ENCODE measurements at regions not wholly inside any gene's neighbourhood (a gene's known extent, or its start where the extent isn't known, plus 50 kb on each side); places are given as distances from the start of the nearest gene placed in this dataset.

- H3K4me1 ChIP-seq: no peaks in the 10 kb centered on the region; the same call in 1 of the 2 replicates
- Mint-ChIP-seq H3K27me3 (ENCODE audit: insufficient read depth, unreplicated experiment) (no peaks in the 10 kb centered on the region), H3K27ac (ENCODE audit: unreplicated experiment) (no peak overlapping the region), H3K36me3 (ENCODE audit: insufficient read depth, unreplicated experiment) (no peaks in the 10 kb centered on the region), H3K9me3 (ENCODE audit: unreplicated experiment) (no peaks in the 10 kb centered on the region), H3K4me3 (ENCODE audit: unreplicated experiment) (no peak overlapping the region), H3K4me1 (ENCODE audit: low read depth, unreplicated experiment) (peaks cover 34% of the 10 kb centered on the region)
- H3K36me3 ChIP-seq (ENCODE audit: control insufficient read depth, insufficient read depth, low read length): no peaks in the 10 kb centered on the region
- H3K27me3 ChIP-seq (replicated peaks; ENCODE audit: control insufficient read depth, insufficient read depth, low read length): no peaks in the 10 kb centered on the region
- no peak for DNase-seq
- ChIA-PET POLR2A (no interaction called here), CTCF (no interaction called here)
- no peaks in the 10 kb centered on the region for H3K9me3 ChIP-seq
- intact Hi-C loops (cut with micrococcal nuclease; ENCODE audit: unreplicated experiment): no loop called here
- TF ChIP-seq CTCF (IDR thresholded peaks at IDR 0.05; ENCODE audit: insufficient read depth in 1 of 2, low read depth in 1 of 2, low read length in 1 of 2, severe bottlenecking in 1 of 2, unreplicated experiment in 1 of 2): no peak
- H3K4me3 ChIP-seq (ENCODE audit: low read depth, low read length): no peak overlapping the region
- no TSS peak for BruUV-seq (replicated peaks)
These were observed 108.3 kb downstream of the IL20RB start for GRCh38 chr3:137066092-137066491.

GRCh38 chr3:137071104-137071503 lies 113.3 kb downstream of the IL20RB start:
- CTCF ChIA-PET: interaction anchor here (0.6 kb wide), 1 partner anchor 39 kb away, joined by 5 read pairs; no protein-coding TSS in a partner anchor
- BruUV-seq (replicated peaks): no TSS peak
- Mint-ChIP-seq H3K4me3 (ENCODE audit: unreplicated experiment) (no peak overlapping the region), H3K4me1 (ENCODE audit: low read depth, unreplicated experiment) (peaks cover 6% of the 10 kb centered on the region), H3K36me3 (ENCODE audit: insufficient read depth, unreplicated experiment) (no peaks in the 10 kb centered on the region), H3K9me3 (ENCODE audit: unreplicated experiment) (no peaks in the 10 kb centered on the region), H3K27ac (ENCODE audit: unreplicated experiment) (no peak overlapping the region), H3K27me3 (ENCODE audit: insufficient read depth, unreplicated experiment) (peaks cover under 1% of the 10 kb centered on the region)
- POLR2A ChIA-PET: no interaction called here
- Histone ChIP-seq H3K27me3 (replicated peaks; ENCODE audit: control insufficient read depth, insufficient read depth, low read length) (no peaks in the 10 kb centered on the region), H3K36me3 (ENCODE audit: control insufficient read depth, insufficient read depth, low read length) (no peaks in the 10 kb centered on the region), H3K9me3 (no peaks in the 10 kb centered on the region), H3K4me1 (no peaks in the 10 kb centered on the region), H3K4me3 (ENCODE audit: low read depth, low read length) (no peak overlapping the region)
- TF ChIP-seq CTCF (IDR thresholded peaks at IDR 0.05; ENCODE audit: insufficient read depth in 1 of 2, low read depth in 1 of 2, low read length in 1 of 2, severe bottlenecking in 1 of 2, unreplicated experiment in 1 of 2): no peak
- intact Hi-C loops (cut with micrococcal nuclease; ENCODE audit: unreplicated experiment): no loop called here
- no peak for DNase-seq

GRCh38 chr3:137075020-137075419 lies 117.2 kb downstream of the IL20RB start:
- no peaks in the 10 kb centered on the region for H3K36me3 Mint-ChIP-seq (ENCODE audit: insufficient read depth, unreplicated experiment)
- CTCF ChIA-PET: no interaction called here
- BruUV-seq (replicated peaks): no TSS peak

More at GRCh38 chr3:137075020-137075419, 117.2 kb downstream of the IL20RB start:
- Mint-ChIP-seq H3K4me1 (ENCODE audit: low read depth, unreplicated experiment) (no peaks in the 10 kb centered on the region), H3K9me3 (ENCODE audit: unreplicated experiment) (no peaks in the 10 kb centered on the region), H3K27me3 (ENCODE audit: insufficient read depth, unreplicated experiment) (peaks cover 17% of the 10 kb centered on the region), H3K4me3 (ENCODE audit: unreplicated experiment) (no peak overlapping the region), H3K27ac (ENCODE audit: unreplicated experiment) (no peak overlapping the region)
- POLR2A ChIA-PET: no interaction called here
- intact Hi-C loops (cut with micrococcal nuclease; ENCODE audit: unreplicated experiment): no loop called here
- no peak for TF ChIP-seq CTCF (IDR thresholded peaks at IDR 0.05; ENCODE audit: insufficient read depth in 1 of 2, low read depth in 1 of 2, low read length in 1 of 2, severe bottlenecking in 1 of 2, unreplicated experiment in 1 of 2)
- Histone ChIP-seq H3K4me1 (no peaks in the 10 kb centered on the region), H3K36me3 (ENCODE audit: control insufficient read depth, insufficient read depth, low read length) (no peaks in the 10 kb centered on the region), H3K27me3 (replicated peaks; ENCODE audit: control insufficient read depth, insufficient read depth, low read length) (no peaks in the 10 kb centered on the region), H3K4me3 (ENCODE audit: low read depth, low read length) (no peak overlapping the region), H3K9me3 (no peaks in the 10 kb centered on the region)
- DNase-seq: no peak

All from Caco-2 (cell line).